ENCODE measurements at regions not wholly inside any gene's neighbourhood (a gene's known extent, or its start where the extent isn't known, plus 50 kb on each side); places are given as distances from the start of the nearest gene placed in this dataset.
"Not testable (repeated sequence)": the region's sequence is repeated elsewhere in the genome, so short reads cannot be mapped to it uniquely, and the experiment has no call there.

DNA sequence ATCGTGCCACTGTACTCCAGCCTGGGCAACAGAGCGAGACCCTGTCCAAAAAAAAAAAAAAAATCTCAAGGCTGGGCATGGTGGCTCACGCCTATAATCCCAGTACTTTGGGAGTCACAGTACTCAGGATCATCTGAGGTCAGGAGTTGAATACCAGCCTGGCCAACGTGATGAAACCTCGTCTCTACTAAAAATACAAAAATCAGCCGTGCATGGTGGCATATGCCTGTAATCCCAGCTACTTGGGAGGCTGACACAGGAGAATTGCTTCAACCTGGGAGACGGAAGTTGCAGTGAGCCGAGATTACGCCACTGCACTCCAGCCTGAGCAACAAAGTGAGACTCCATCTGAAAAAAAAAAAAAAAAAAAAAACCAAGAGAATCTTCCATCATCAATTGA is 165.1 kb upstream of the EEA1 start:
- H4K8ac ChIP-seq (ENCODE audit: low read depth in 2 of 2, low read length in 2 of 2); intact Hi-C loops (cut with micrococcal nuclease); H3K9me1 ChIP-seq (ENCODE audit: insufficient read depth, low read length); H2AK5ac ChIP-seq (ENCODE audit: low read depth, low read length); H2BK20ac ChIP-seq (ENCODE audit: low read depth, low read length); H3K27me3 ChIP-seq (ENCODE audit: control insufficient read depth, insufficient read depth, low read length); H2BK5ac ChIP-seq (ENCODE audit: low read depth, low read length, poor library complexity, severe bottlenecking); H4K20me1 ChIP-seq (ENCODE audit: insufficient read depth, low read length); H3K27ac ChIP-seq (ENCODE audit: insufficient read depth, low read length); in situ Hi-C loops (cut with MboI; ENCODE audit: low sequenced_read_pairs); H4K5ac ChIP-seq (ENCODE audit: low read depth, low read length); H3K9ac ChIP-seq (ENCODE audit: low read depth, low read length); H3K4me1 ChIP-seq (ENCODE audit: control insufficient read depth, insufficient read depth, low read length); H3K56ac ChIP-seq (ENCODE audit: extremely low read depth, insufficient read depth, low read length); H3K9me3 ChIP-seq (ENCODE audit: control insufficient read depth, insufficient read depth, low read length); DNase-seq; H3K4me3 ChIP-seq (ENCODE audit: insufficient read depth, low read depth, low read length); H4K91ac ChIP-seq (ENCODE audit: insufficient read depth, low read depth, low read length); H2BK120ac ChIP-seq (ENCODE audit: low read depth, low read length); BruUV-seq (replicated peaks); H2BK15ac ChIP-seq (ENCODE audit: low read depth, low read length); ATAC-seq (ENCODE audit: low read depth); H3K79me1 ChIP-seq (ENCODE audit: low read depth in 1 of 2, low read length in 2 of 2); H3K4ac ChIP-seq (ENCODE audit: low read depth, low read length); H2AK9ac ChIP-seq (replicated peaks; ENCODE audit: low read depth, low read length, poor library complexity); H3K18ac ChIP-seq (ENCODE audit: low read depth, low read length); H3K36me3 ChIP-seq (ENCODE audit: control insufficient read depth, insufficient read depth, low read length); dilution Hi-C loops (cut with HindIII; ENCODE audit: low sequenced_read_pairs, unreplicated experiment); H3K14ac ChIP-seq (replicated peaks; ENCODE audit: low read depth, low read length); POLR2A ChIA-PET (ENCODE audit: unreplicated experiment); H2AFZ ChIP-seq (replicated peaks; ENCODE audit: low read length, poor library complexity); H3K23ac ChIP-seq (ENCODE audit: low read depth, low read length); H3K4me2 ChIP-seq (ENCODE audit: low read depth, low read length): not testable (repeated sequence)
- 100% methylated on average over 1 of the region's 9 CpGs; no CpG with 5 or more reads in 1 of the 2 experiments for WGBS, 2 experiments (ENCODE audit: extremely low coverage in 2 of 2, insufficient read length in 1 of 2)
- CTCF ChIA-PET: interaction anchor here (0.7 kb wide), 1 partner anchor 21 kb away, joined by 3 read pairs; no protein-coding TSS in a partner anchor

All from IMR-90 (cell line).